Fibroblast of lung (primary cell): ENCODE measurements at regions not wholly inside any gene's neighbourhood (a gene's known extent, or its start where the extent isn't known, plus 50 kb on each side); places are given as distances from the start of the nearest gene placed in this dataset.

Source experiments
- CTCF ChIP-seq, 2 donors: IDR thresholded peaks in 1 of 2; conservative IDR thresholded peaks in 1 of 2; 1 replicate in 1 of 2; 2 replicates in 1 of 2; pipeline ENCODE4 v1.5.1; 2011 to 2012; ENCODE audit warnings: low read length in 2 of 2, control low read depth in 1 of 2, inconsistent platforms in 1 of 2, low read depth in 1 of 2, mild to moderate bottlenecking in 1 of 2
- EZH2 ChIP-seq: IDR thresholded peaks from 2 replicates; pipeline ENCODE4 v1.5.1; 2012; ENCODE audit warnings: low read length, control low read depth, mild to moderate bottlenecking; ENCODE audit errors: missing control alignments

DNA sequence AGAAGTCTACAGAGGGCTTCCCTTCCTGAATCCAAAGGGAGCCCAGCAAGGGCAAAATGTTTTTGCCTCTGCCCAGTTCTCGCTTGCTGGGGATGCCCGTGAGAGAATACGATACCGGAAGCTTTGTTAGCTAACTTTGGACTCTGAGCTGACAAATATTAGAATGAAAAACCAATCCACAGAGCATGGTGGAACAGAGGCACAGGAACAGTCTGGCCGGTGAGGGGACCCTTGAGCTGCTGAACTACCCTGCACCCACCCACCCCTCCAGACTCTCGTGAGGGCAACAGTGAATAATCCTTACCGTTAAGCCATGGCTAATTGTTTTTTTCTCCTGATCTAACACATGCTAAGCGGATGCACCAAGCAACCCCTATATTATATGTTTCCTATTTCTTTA lies 76.3 kb upstream of the AKT3 start:
- no peak for TF ChIP-seq CTCF (conservative IDR thresholded peaks at IDR 0.05 in 1 of 2, IDR thresholded peaks at IDR 0.05 in 1 of 2; ENCODE audit: low read depth in 1 of 2, low read length in 2 of 2)
- no peak for TF ChIP-seq EZH2
